Tibial nerve (tissue), 4 donors: ENCODE measurements at regions not wholly inside any gene's neighbourhood (a gene's known extent, or its start where the extent isn't known, plus 50 kb on each side); places are given as distances from the start of the nearest gene placed in this dataset.

ENCODE experiments used
- DNase-seq, 2 donors: peaks; one replicate each; pipeline ENCODE4 v3.0.0-alpha.2; 2019; ENCODE audit warnings: low spot score in 2 of 2
- H3K27ac ChIP-seq, 4 donors: fragments of 200-600 bp; sonication (generic) in 3 of 4; one replicate each; pipeline ENCODE4 v1.5.1; 2017 to 2019; ENCODE audit warnings: mild to moderate bottlenecking in 1 of 4
- H3K27me3 ChIP-seq, 2 donors: fragments of 200-600 bp; sonication (generic) in 1 of 2; one replicate each; pipeline versions ENCODE4 v1.5.1 to v1.6.0; 2017 to 2019
- H3K36me3 ChIP-seq, 3 donors: fragments of 200-600 bp; sonication (generic); one replicate each; pipeline ENCODE4 v1.5.1; 2018 to 2019
- H3K4me1 ChIP-seq, 4 donors: fragments of 200-600 bp; sonication (generic) in 3 of 4; one replicate each; pipeline ENCODE4 v1.5.1; 2017 to 2019
- H3K4me3 ChIP-seq, 4 donors: fragments of 200-600 bp; sonication (generic) in 3 of 4; one replicate each; pipeline ENCODE4 v1.5.1; 2017 to 2019; ENCODE audit warnings: mild to moderate bottlenecking in 1 of 4, moderate library complexity in 1 of 4
- H3K9me3 ChIP-seq, 4 donors: fragments of 200-600 bp; sonication (generic) in 3 of 4; one replicate each; pipeline ENCODE4 v1.5.1; 2017 to 2019
- EP300 ChIP-seq, 2 donors: sonication (generic); formaldehyde crosslinking; IDR thresholded peaks; one replicate each; pipeline ENCODE4 v1.6.1; 2017; ENCODE audit warnings: antibody characterized with exemption in 2 of 2, mild to moderate bottlenecking in 1 of 2
- POLR2A ChIP-seq, 2 donors: fragments of 450-650 bp; IDR thresholded peaks; one replicate each; pipeline ENCODE4 v1.6.1; 2017; ENCODE audit warnings: antibody characterized with exemption in 2 of 2, mild to moderate bottlenecking in 2 of 2, moderate library complexity in 2 of 2
- WGBS, 2 donors: methylation state at CpG; one replicate each; pipeline ENCODE4 v1.1.5; 2018; 5-methylcytosine and 5-hydroxymethylcytosine counted together
- TF ChIP-seq, protein P1 (sequence below), 5 experiments: fragments of 200-600 bp in 3 of 5; fragments of 450-650 bp in 2 of 5; sonication (generic) in 3 of 5; IDR thresholded peaks; one replicate each; pipeline ENCODE4 v1.5.1; 2016 to 2019; ENCODE audit warnings: antibody characterized with exemption in 5 of 5, mild to moderate bottlenecking in 3 of 5, moderate library complexity in 2 of 5

DNA sequence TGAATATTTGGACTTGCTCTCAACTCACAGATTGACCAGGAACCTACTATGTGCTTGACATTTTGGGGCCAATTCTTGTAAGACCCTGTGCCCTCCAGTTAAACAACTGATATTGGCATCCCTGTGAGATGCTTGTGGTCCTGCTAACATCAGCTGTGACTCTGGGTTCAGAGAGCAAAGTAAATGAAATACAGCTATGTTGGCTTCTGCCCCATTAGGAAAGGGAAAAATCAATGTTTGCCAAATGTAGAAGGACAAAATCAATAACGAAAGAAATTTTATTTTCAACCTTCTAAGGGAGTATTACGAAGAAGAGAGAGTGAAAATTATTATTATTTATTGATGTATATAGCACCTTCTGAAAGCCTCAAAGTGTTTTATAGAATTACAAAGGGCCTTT, 266.9 kb upstream of the ARID1B start:
- no peak overlapping the region for H3K27ac ChIP-seq
- no peaks in the 10 kb centered on the region for H3K36me3 ChIP-seq
- DNase-seq, result no peak
- no peaks in the 10 kb centered on the region for H3K9me3 ChIP-seq
- no peaks in the 10 kb centered on the region for H3K4me1 ChIP-seq
- no peak overlapping the region for H3K4me3 ChIP-seq
- TF ChIP-seq EP300 (IDR thresholded peaks at IDR 0.05) (no peak), POLR2A (IDR thresholded peaks at IDR 0.05) (no peak)
- TF ChIP-seq, protein P1, sequence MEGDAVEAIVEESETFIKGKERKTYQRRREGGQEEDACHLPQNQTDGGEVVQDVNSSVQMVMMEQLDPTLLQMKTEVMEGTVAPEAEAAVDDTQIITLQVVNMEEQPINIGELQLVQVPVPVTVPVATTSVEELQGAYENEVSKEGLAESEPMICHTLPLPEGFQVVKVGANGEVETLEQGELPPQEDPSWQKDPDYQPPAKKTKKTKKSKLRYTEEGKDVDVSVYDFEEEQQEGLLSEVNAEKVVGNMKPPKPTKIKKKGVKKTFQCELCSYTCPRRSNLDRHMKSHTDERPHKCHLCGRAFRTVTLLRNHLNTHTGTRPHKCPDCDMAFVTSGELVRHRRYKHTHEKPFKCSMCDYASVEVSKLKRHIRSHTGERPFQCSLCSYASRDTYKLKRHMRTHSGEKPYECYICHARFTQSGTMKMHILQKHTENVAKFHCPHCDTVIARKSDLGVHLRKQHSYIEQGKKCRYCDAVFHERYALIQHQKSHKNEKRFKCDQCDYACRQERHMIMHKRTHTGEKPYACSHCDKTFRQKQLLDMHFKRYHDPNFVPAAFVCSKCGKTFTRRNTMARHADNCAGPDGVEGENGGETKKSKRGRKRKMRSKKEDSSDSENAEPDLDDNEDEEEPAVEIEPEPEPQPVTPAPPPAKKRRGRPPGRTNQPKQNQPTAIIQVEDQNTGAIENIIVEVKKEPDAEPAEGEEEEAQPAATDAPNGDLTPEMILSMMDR (IDR thresholded peaks at IDR 0.05), result no peak
- no peaks in the 10 kb centered on the region for H3K27me3 ChIP-seq
- WGBS, 2 donors, result 80 to 95% methylated on average over 2 of the region's 2 CpGs

DNA sequence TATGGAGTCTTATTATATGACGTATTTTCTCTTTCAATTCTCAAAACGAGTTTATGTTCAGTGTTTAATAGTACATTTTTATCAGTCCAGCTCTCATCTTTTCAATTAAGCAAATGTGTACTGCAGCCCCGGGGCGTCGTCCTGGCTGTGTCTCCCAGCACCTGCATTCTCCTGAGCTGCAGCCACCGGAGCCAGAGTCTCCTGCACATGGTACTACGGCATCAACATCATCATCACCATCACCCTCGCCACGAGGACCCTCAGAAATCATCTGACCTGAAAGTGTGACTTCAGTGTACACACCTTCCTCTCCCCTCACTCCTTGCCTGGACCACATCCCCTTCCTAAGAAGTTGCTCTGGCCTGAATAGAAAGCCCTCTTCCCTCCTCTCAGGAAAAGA, 267.7 kb upstream of the ARID1B start:
- no peaks in the 10 kb centered on the region for H3K4me1 ChIP-seq
- WGBS, 2 donors, result 89 to 91% methylated on average over 9 of the region's 9 CpGs
- no peak overlapping the region for H3K27ac ChIP-seq
- no peaks in the 10 kb centered on the region for H3K36me3 ChIP-seq
- no peaks in the 10 kb centered on the region for H3K9me3 ChIP-seq
- no peak for TF ChIP-seq EP300 (IDR thresholded peaks at IDR 0.05)
- H3K27me3 ChIP-seq, result no peaks in the 10 kb centered on the region
- H3K4me3 ChIP-seq, result no peak overlapping the region
- DNase-seq, result no peak

DNA sequence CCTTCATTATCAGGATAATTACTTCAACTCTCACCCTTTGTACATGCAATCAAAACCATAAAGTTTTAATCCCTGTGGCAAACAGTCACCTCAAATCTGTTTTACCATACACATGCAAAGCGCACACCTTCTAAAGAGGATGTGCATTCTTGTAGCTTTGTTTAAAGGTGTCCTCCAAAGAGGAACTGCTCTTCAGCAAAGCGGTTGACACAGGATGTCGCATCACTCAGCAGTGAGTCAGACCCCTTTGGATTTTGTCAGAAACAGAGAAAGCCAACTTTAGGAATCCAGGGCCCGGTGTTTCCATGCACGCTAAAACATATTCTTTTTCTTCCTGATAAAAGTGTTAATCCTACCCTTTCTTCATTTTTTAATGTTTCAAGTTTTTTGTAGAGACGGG, 268.3 kb upstream of the ARID1B start:
- H3K36me3 ChIP-seq, result no peaks in the 10 kb centered on the region
- no peaks in the 10 kb centered on the region for H3K9me3 ChIP-seq
- no peaks in the 10 kb centered on the region for H3K4me1 ChIP-seq
- 88 to 91% methylated on average over 6 of the region's 6 CpGs for WGBS, 2 donors
- H3K27me3 ChIP-seq, result no peaks in the 10 kb centered on the region
- no peak for DNase-seq
- H3K27ac ChIP-seq, result no peak overlapping the region
- H3K4me3 ChIP-seq, result no peak overlapping the region
- no peak for TF ChIP-seq EP300 (IDR thresholded peaks at IDR 0.05)
- TF ChIP-seq POLR2A (IDR thresholded peaks at IDR 0.05), result no peak
- TF ChIP-seq, protein P1 (IDR thresholded peaks at IDR 0.05), result no peak

DNA sequence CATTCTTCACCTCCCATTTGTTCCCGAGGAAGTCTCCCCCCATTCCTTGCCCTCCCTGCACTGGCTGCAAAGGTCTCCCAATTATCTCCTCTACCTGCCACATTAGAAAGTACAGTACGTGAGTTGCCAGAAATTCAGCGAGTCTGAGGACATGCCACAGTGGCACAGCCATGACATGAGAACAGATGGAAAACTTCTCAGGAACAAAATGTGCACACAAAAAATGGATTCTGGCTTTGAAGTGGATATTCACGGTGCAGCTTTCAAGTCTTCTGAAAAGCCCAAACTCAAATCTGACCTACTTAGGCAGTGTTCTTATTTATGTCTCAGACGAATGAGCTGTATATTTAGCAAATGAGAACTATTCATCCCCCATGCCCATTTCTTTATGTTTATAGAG, 269.1 kb upstream of the ARID1B start:
- Histone ChIP-seq H3K27me3 (no peaks in the 10 kb centered on the region), H3K36me3 (no peaks in the 10 kb centered on the region), H3K4me1 (no peaks in the 10 kb centered on the region), H3K9me3 (no peaks in the 10 kb centered on the region), H3K27ac (no peak overlapping the region), H3K4me3 (no peak overlapping the region)
- 74 to 81% methylated on average over 5 of the region's 5 CpGs for WGBS, 2 donors
- TF ChIP-seq EP300 (IDR thresholded peaks at IDR 0.05) (no peak), POLR2A (IDR thresholded peaks at IDR 0.05) (no peak)
- TF ChIP-seq, protein P1 (IDR thresholded peaks at IDR 0.05), result no peak
- no peak for DNase-seq

DNA sequence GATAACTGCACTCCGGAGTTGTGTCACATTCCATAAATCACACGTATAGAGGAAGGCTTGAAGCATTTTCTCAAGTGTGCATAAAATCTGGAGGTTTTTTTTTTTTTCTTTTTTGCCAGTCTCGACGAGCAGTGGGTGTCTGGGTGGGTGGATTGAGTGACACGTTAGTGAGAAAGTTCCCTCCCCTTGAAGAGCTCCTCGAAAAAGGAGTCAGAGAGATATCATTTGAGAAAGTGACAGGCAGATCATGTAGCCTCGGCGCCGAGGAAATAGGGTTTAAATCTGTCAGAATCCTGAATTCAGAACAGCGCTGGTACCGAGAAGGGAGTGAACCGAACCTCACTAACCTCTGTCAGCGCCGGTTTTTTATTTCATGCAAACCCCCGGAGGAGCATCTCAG, 269.5 kb upstream of the ARID1B start:
- H3K27ac ChIP-seq, result no peak overlapping the region
- TF ChIP-seq POLR2A (IDR thresholded peaks at IDR 0.05), result no peak
- TF ChIP-seq EP300 (IDR thresholded peaks at IDR 0.05), result no peak
- TF ChIP-seq, protein P1 (IDR thresholded peaks at IDR 0.05), result no peak
- H3K4me1 ChIP-seq, result no peaks in the 10 kb centered on the region
- DNase-seq, result no peak
- no peaks in the 10 kb centered on the region for H3K9me3 ChIP-seq
- H3K36me3 ChIP-seq, result no peaks in the 10 kb centered on the region
- no peaks in the 10 kb centered on the region for H3K27me3 ChIP-seq
- no peak overlapping the region for H3K4me3 ChIP-seq
- 77 to 81% methylated on average over 15 of the region's 15 CpGs for WGBS, 2 donors

DNA sequence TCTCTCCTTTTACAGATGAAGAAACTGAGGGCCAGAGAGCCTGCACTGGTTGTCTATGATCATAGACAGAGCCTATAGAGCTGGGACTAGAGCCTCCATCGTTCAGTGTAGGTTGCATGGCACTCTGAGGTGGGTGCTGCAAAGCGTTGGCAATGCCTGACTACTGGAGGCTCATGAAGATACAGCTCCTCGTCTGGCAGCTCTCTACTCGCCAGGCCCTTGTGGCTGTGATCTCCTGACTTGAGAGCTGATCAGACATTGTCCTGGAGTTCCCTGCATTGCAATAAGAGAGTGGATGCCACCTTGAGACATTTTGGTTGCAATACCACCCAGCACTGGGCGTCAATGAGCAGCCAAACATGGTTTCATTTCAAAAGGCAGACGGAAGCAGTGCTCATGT, 270.1 kb upstream of the ARID1B start:
- TF ChIP-seq EP300 (IDR thresholded peaks at IDR 0.05), result no peak
- TF ChIP-seq, protein P1 (IDR thresholded peaks at IDR 0.05), result no peak
- TF ChIP-seq POLR2A (IDR thresholded peaks at IDR 0.05), result no peak
- H3K27ac ChIP-seq, result no peak overlapping the region
- H3K9me3 ChIP-seq, result no peaks in the 10 kb centered on the region
- no peak for DNase-seq
- no peaks in the 10 kb centered on the region for H3K27me3 ChIP-seq
- no peaks in the 10 kb centered on the region for H3K4me1 ChIP-seq
- H3K36me3 ChIP-seq, result no peaks in the 10 kb centered on the region
- no peak overlapping the region for H3K4me3 ChIP-seq
- 62 to 71% methylated on average over 5 of the region's 6 CpGs for WGBS, 2 donors
